ENCODE measurements at regions not wholly inside any gene's neighbourhood (a gene's known extent, or its start where the extent isn't known, plus 50 kb on each side); places are given as distances from the start of the nearest gene placed in this dataset.

DNA sequence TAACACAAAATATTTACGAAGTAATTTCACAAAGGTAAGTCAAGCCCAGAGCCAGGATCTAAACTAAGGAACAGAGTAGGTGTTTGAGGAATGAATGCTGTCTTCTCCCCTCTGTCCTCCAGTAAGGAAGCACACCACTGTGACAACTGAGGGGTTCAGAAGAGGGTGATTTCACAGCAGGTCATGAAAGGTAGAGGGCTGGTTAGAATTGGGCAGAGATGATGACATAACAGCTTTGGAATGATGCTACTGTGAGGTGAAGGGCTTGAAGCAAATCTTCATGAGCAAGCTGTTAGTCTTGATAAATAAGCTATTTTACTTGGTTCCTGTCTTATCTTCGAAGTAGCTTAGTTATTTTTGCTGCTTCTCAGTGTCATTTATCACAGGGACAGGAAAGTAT is 498.6 kb downstream of the FGF9 start:
- H3K4me1 Mint-ChIP-seq (ENCODE audit: low read depth): peaks cover 13% of the 10 kb centered on the region
- no peak for TF ChIP-seq CTCF (IDR thresholded peaks at IDR 0.05)
- no peak for DNase-seq (ENCODE audit: low spot score)
- no peak overlapping the region for H3K27ac Mint-ChIP-seq (ENCODE audit: unreplicated experiment)
- H3K9me3 Mint-ChIP-seq (ENCODE audit: low read depth): peaks cover 10% of the 10 kb centered on the region
- no peak overlapping the region for H3K4me3 Mint-ChIP-seq (ENCODE audit: unreplicated experiment)
- no peaks in the 10 kb centered on the region for H3K36me3 Mint-ChIP-seq (ENCODE audit: low read depth)
- H3K27me3 Mint-ChIP-seq (ENCODE audit: low read depth): no peaks in the 10 kb centered on the region

DNA sequence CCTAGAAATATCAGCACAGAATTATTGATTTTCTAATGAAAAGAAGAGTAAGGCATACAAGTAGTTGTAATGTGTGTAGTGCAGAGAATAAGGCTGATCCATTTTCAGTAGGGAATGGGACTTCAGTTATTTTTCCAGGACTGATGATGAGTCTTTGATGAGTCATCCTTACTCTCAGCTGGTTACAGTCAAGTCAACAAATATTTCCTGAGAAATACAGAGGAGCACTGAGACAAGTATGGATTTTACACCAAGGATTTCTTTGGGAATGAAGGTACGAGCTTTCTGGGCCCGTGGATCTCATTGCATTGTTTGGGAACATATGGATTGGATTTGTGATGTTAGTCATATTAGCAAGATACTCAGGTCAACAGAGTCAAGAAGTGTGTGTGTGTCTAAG is 502.7 kb downstream of the FGF9 start:
- TF ChIP-seq CTCF (IDR thresholded peaks at IDR 0.05): no peak
- peaks cover 19% of the 10 kb centered on the region for H3K4me1 Mint-ChIP-seq (ENCODE audit: low read depth)

GRCh38 chr13:22175241-22175640 is 504.4 kb downstream of the FGF9 start:
- peaks cover 9% of the 10 kb centered on the region for H3K9me3 Mint-ChIP-seq (ENCODE audit: low read depth)
- no peaks in the 10 kb centered on the region for H3K36me3 Mint-ChIP-seq (ENCODE audit: low read depth)
- H3K4me3 Mint-ChIP-seq (ENCODE audit: unreplicated experiment): no peak overlapping the region
- no peak for DNase-seq (ENCODE audit: low spot score)
- no peaks in the 10 kb centered on the region for H3K27me3 Mint-ChIP-seq (ENCODE audit: low read depth)
- peaks cover 19% of the 10 kb centered on the region for H3K4me1 Mint-ChIP-seq (ENCODE audit: low read depth)
- no peak overlapping the region for H3K27ac Mint-ChIP-seq (ENCODE audit: unreplicated experiment)
- TF ChIP-seq CTCF (IDR thresholded peaks at IDR 0.05): no peak

More for the DNA sequence above, 502.7 kb downstream of the FGF9 start:
- H3K4me3 Mint-ChIP-seq (ENCODE audit: unreplicated experiment): no peak overlapping the region
- H3K9me3 Mint-ChIP-seq (ENCODE audit: low read depth): peaks cover 9% of the 10 kb centered on the region
- H3K27ac Mint-ChIP-seq (ENCODE audit: unreplicated experiment): peak overlapping the region; percentile 86
- no peaks in the 10 kb centered on the region for H3K27me3 Mint-ChIP-seq (ENCODE audit: low read depth)
- DNase-seq (ENCODE audit: low spot score): no peak
- H3K36me3 Mint-ChIP-seq (ENCODE audit: low read depth): no peaks in the 10 kb centered on the region

- H3K27ac Mint-ChIP-seq (ENCODE audit: unreplicated experiment): no peak overlapping the region
- no peak for TF ChIP-seq CTCF (IDR thresholded peaks at IDR 0.05)
Measured at GRCh38 chr13:22175815-22176214, 504.9 kb downstream of the FGF9 start.

GRCh38 chr13:22176968-22177520 is 506.2 kb downstream of the FGF9 start:
- H3K9me3 Mint-ChIP-seq (ENCODE audit: low read depth): peaks cover 6% of the 10 kb centered on the region
- DNase-seq (ENCODE audit: low spot score): no peak
- no peak overlapping the region for H3K4me3 Mint-ChIP-seq (ENCODE audit: unreplicated experiment)
- no peaks in the 10 kb centered on the region for H3K27me3 Mint-ChIP-seq (ENCODE audit: low read depth)
- TF ChIP-seq CTCF (IDR thresholded peaks at IDR 0.05): no peak
- no peaks in the 10 kb centered on the region for H3K36me3 Mint-ChIP-seq (ENCODE audit: low read depth)
- peaks cover 19% of the 10 kb centered on the region for H3K4me1 Mint-ChIP-seq (ENCODE audit: low read depth)
- no peak overlapping the region for H3K27ac Mint-ChIP-seq (ENCODE audit: unreplicated experiment)

More at GRCh38 chr13:22175815-22176214, 504.9 kb downstream of the FGF9 start:
- H3K36me3 Mint-ChIP-seq (ENCODE audit: low read depth): no peaks in the 10 kb centered on the region
- H3K4me1 Mint-ChIP-seq (ENCODE audit: low read depth): peaks cover 19% of the 10 kb centered on the region
- H3K9me3 Mint-ChIP-seq (ENCODE audit: low read depth): peaks cover 9% of the 10 kb centered on the region
- DNase-seq (ENCODE audit: low spot score): no peak
- H3K27me3 Mint-ChIP-seq (ENCODE audit: low read depth): no peaks in the 10 kb centered on the region
- H3K4me3 Mint-ChIP-seq (ENCODE audit: unreplicated experiment): no peak overlapping the region
